ENCODE measurements at regions not wholly inside any gene's neighbourhood (a gene's known extent, or its start where the extent isn't known, plus 50 kb on each side); places are given as distances from the start of the nearest gene placed in this dataset.
"Not testable (repeated sequence)": the region's sequence is repeated elsewhere in the genome, so short reads cannot be mapped to it uniquely, and the experiment has no call there.

- intact Hi-C loops (cut with DNase I), result loop anchor here (5.0 to 10.0 kb wide), 2 partner anchors 83 to 384 kb away; no protein-coding TSS in a partner anchor
- no peak for DNase-seq
Observed at GRCh38 chr19:28327905-28328304, 885.0 kb downstream of the UQCRFS1 start.

- intact Hi-C loops (cut with DNase I), result loop anchor here (5.0 to 10.0 kb wide), 2 partner anchors 82 to 386 kb away; no protein-coding TSS in a partner anchor
- no peak for DNase-seq
Observed at GRCh38 chr19:28326746-28327145, 886.2 kb downstream of the UQCRFS1 start.

GRCh38 chr19:28324275-28325060, 888.5 kb downstream of the UQCRFS1 start:
- DNase-seq, result no peak
- intact Hi-C loops (cut with DNase I), result loop anchor here (1.0 to 10.0 kb wide), 3 partner anchors 80 to 388 kb away; no protein-coding TSS in a partner anchor

- intact Hi-C loops (cut with DNase I), result loop anchor here (10.0 kb wide), 1 partner anchor 78 kb away; no protein-coding TSS in a partner anchor
- DNase-seq, result no peak
Observed at GRCh38 chr19:28322945-28323344, 890.0 kb downstream of the UQCRFS1 start.

- no peak for DNase-seq
- intact Hi-C loops (cut with DNase I), result loop anchor here (10.0 kb wide), 1 partner anchor 78 kb away; no protein-coding TSS in a partner anchor
Observed at GRCh38 chr19:28322491-28322890, 890.5 kb downstream of the UQCRFS1 start.

GRCh38 chr19:28319918-28320317, 893.0 kb downstream of the UQCRFS1 start:
- intact Hi-C loops (cut with DNase I), result loop anchor here (10.0 kb wide), 1 partner anchor 75 kb away; no protein-coding TSS in a partner anchor
- DNase-seq, result no peak

- intact Hi-C loops (cut with DNase I), result no loop called here
- no peak for DNase-seq
Observed at GRCh38 chr19:28319227-28319626, 893.7 kb downstream of the UQCRFS1 start.

GRCh38 chr19:28318469-28319179, 894.3 kb downstream of the UQCRFS1 start:
- intact Hi-C loops (cut with DNase I), result no loop called here
- no peak for DNase-seq

GRCh38 chr19:28316464-28316863, 896.5 kb downstream of the UQCRFS1 start:
- intact Hi-C loops (cut with DNase I), result no loop called here
- no peak for DNase-seq

GRCh38 chr19:28314756-28315155, 898.2 kb downstream of the UQCRFS1 start:
- intact Hi-C loops (cut with DNase I), result no loop called here

GRCh38 chr19:28314287-28314686, 898.7 kb downstream of the UQCRFS1 start:
- intact Hi-C loops (cut with DNase I), result no loop called here
- DNase-seq, result no peak

More at GRCh38 chr19:28314756-28315155, 898.2 kb downstream of the UQCRFS1 start:
- no peak for DNase-seq

- intact Hi-C loops (cut with DNase I), result no loop called here
- DNase-seq, result no peak
Observed at GRCh38 chr19:28313633-28314032, 899.3 kb downstream of the UQCRFS1 start.

GRCh38 chr19:28312269-28312668, 900.7 kb downstream of the UQCRFS1 start:
- intact Hi-C loops (cut with DNase I), result no loop called here
- no peak for DNase-seq

- DNase-seq; intact Hi-C loops (cut with DNase I): not testable (repeated sequence)
Observed at GRCh38 chr19:28310829-28311228, 902.1 kb downstream of the UQCRFS1 start.

GRCh38 chr19:28309070-28309469, 903.9 kb downstream of the UQCRFS1 start:
- DNase-seq, result no peak
- intact Hi-C loops (cut with DNase I), result no loop called here

- intact Hi-C loops (cut with DNase I), result no loop called here
- no peak for DNase-seq
Observed at GRCh38 chr19:28307963-28308362, 905.0 kb downstream of the UQCRFS1 start.

GRCh38 chr19:28307487-28307886, 905.5 kb downstream of the UQCRFS1 start:
- intact Hi-C loops (cut with DNase I), result no loop called here
- DNase-seq, result no peak

GRCh38 chr19:28305513-28305912, 907.4 kb downstream of the UQCRFS1 start:
- intact Hi-C loops (cut with DNase I), result no loop called here
- no peak for DNase-seq

GRCh38 chr19:28303502-28303901, 909.4 kb downstream of the UQCRFS1 start:
- DNase-seq, result no peak
- intact Hi-C loops (cut with DNase I), result no loop called here

GRCh38 chr19:28301961-28302360, 911.0 kb downstream of the UQCRFS1 start:
- no peak for DNase-seq
- intact Hi-C loops (cut with DNase I), result no loop called here

- intact Hi-C loops (cut with DNase I), result no loop called here
- DNase-seq, result no peak
Observed at GRCh38 chr19:28301463-28301862, 911.5 kb downstream of the UQCRFS1 start.
